T-cell (primary cell): ENCODE measurements at regions not wholly inside any gene's neighbourhood (a gene's known extent, or its start where the extent isn't known, plus 50 kb on each side); places are given as distances from the start of the nearest gene placed in this dataset.

Experiments
- ATAC-seq, 4 experiments: fragments of 200-7000 bp in 3 of 4; fragments of 150-1000 bp in 1 of 4; cut with Tn5 transposase; replicated peaks in 1 of 4; 1 replicate in 3 of 4; 2 replicates in 1 of 4; pipeline ENCODE4 v1.10.0; 2021; ENCODE audit warnings: moderate library complexity in 3 of 4, mild to moderate bottlenecking in 2 of 4, moderate number of reproducible peaks in 1 of 4
- CTCF ChIA-PET, 2 donors: fragments of 300-600 bp; sonication (Branson Sonifier 250); formaldehyde crosslinking; loops; one replicate each; lab custom pipeline; 2022; ENCODE audit warnings: antibody characterized with exemption in 2 of 2; lab: Charles Lee
- POLR2A ChIA-PET, 2 donors: fragments of 300-600 bp; sonication (Branson Sonifier 250); formaldehyde crosslinking; loops; one replicate each; lab custom pipeline; 2022; ENCODE audit warnings: antibody characterized with exemption in 2 of 2; lab: Charles Lee
- DNase-seq, 35 experiments: peaks; one replicate each; pipeline versions ENCODE4 v3.0.0 to v3.0.0-alpha.2; 2013 to 2023
- H3K27ac ChIP-seq: one replicate; pipeline ENCODE4 v1.5.1; 2013; ENCODE audit warnings: low read length
- H3K27me3 ChIP-seq, 2 experiments: replicated peaks in 1 of 2; 1 replicate in 1 of 2; 2 replicates in 1 of 2; pipeline versions ENCODE4 v1.6.1 to v1.7.0; 2013; ENCODE audit warnings: low read length in 1 of 2, mixed read lengths in 1 of 2; ENCODE audit not compliant: control insufficient read depth in 2 of 2, insufficient read depth in 2 of 2; ENCODE audit errors: extremely low read depth in 1 of 2
- H3K36me3 ChIP-seq, 2 donors: 1 replicate in 1 of 2; 2 replicates in 1 of 2; pipeline versions ENCODE4 v1.6.1 to v1.7.0; 2013; ENCODE audit warnings: low read length in 1 of 2; ENCODE audit not compliant: control insufficient read depth in 2 of 2, insufficient read depth in 1 of 2; ENCODE audit errors: extremely low read depth in 1 of 2
- H3K4me1 ChIP-seq, 2 experiments: 1 replicate in 1 of 2; 2 replicates in 1 of 2; pipeline versions ENCODE4 v1.6.1 to v1.7.0; 2013; ENCODE audit warnings: low read length in 2 of 2, mixed read lengths in 1 of 2; ENCODE audit not compliant: insufficient read depth in 2 of 2, control insufficient read depth in 1 of 2; ENCODE audit errors: extremely low read depth in 1 of 2
- H3K4me3 ChIP-seq, 2 donors: 1 replicate in 1 of 2; 2 replicates in 1 of 2; pipeline versions ENCODE4 v1.5.1 to v1.7.0; 2013; ENCODE audit warnings: mild to moderate bottlenecking in 2 of 2, low read length in 1 of 2, moderate library complexity in 1 of 2; ENCODE audit not compliant: control insufficient read depth in 1 of 2; ENCODE audit errors: extremely low read depth in 1 of 2
- H3K9me3 ChIP-seq: 2 replicates; pipeline ENCODE4 v1.7.0; 2013
- H3K27ac Mint-ChIP-seq, 2 donors: one replicate each; pipeline ENCODE4 v1.8.0; 2020 to 2021; ENCODE audit warnings: mild to moderate bottlenecking in 2 of 2, mixed read lengths in 2 of 2
- H3K27me3 Mint-ChIP-seq, 2 donors: one replicate each; pipeline ENCODE4 v1.8.0; 2021 to 2022; ENCODE audit warnings: mixed read lengths in 2 of 2
- H3K36me3 Mint-ChIP-seq: one replicate; pipeline ENCODE4 v1.8.0; 2021; ENCODE audit warnings: mixed read lengths
- H3K4me1 Mint-ChIP-seq, 3 donors: one replicate each; pipeline ENCODE4 v1.8.0; 2020 to 2022; ENCODE audit warnings: mixed read lengths in 3 of 3, mild to moderate bottlenecking in 1 of 3
- H3K4me3 Mint-ChIP-seq, 3 donors: one replicate each; pipeline ENCODE4 v1.8.0; 2020 to 2022; ENCODE audit warnings: mild to moderate bottlenecking in 3 of 3, mixed read lengths in 3 of 3, moderate library complexity in 3 of 3
- H3K9me3 Mint-ChIP-seq, 3 donors: one replicate each; pipeline ENCODE4 v1.8.0; 2020 to 2022; ENCODE audit warnings: mixed read lengths in 3 of 3
- WGBS: methylation state at CpG from one replicate; pipeline ENCODE4 v1.1.5; 2013; ENCODE audit warnings: missing lambda C conversion rate; ENCODE audit not compliant: insufficient coverage; 5-methylcytosine and 5-hydroxymethylcytosine counted together

DNA sequence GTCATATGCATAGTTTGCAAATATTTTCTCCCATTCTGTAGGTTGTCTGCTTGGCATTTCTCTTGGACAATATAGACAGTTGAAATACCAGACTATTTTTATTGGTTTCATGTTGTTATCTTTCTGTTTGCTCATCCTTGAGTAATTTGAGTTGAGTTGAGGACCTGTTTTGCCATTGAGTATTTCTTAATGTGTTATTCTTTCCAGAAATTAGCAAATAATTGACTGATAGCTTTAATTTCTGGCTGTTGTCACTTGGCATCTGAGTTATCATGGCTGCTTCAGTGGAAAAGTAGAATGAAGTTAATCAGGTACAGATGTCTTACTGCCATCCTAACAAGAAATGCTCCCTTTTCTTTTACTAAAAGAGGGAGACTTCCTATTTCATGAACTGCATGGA is 264.8 kb upstream of the DUSP10 start:
- ATAC-seq: no peak
- Mint-ChIP-seq H3K9me3 (no peaks in the 10 kb centered on the region), H3K4me3 (no peak overlapping the region), H3K36me3 (no peaks in the 10 kb centered on the region), H3K4me1 (peaks cover 0 to 4% (median 2%) of the 10 kb centered on the region in 3 donors), H3K27me3 (peaks cover 0 to 2% of the 10 kb centered on the region in 2 donors), H3K27ac (no peak overlapping the region)
- H3K4me1 ChIP-seq: no peaks in the 10 kb centered on the region
- H3K36me3 ChIP-seq: no peaks in the 10 kb centered on the region
- POLR2A ChIA-PET: no interaction called here
- no peak overlapping the region for H3K27ac ChIP-seq
- no peak overlapping the region for H3K4me3 ChIP-seq
- DNase-seq: no peak
- CTCF ChIA-PET: no interaction called here
- H3K9me3 ChIP-seq: no peaks in the 10 kb centered on the region
- H3K27me3 ChIP-seq: peaks cover 0 to 6% of the 10 kb centered on the region in 2 experiments

DNA sequence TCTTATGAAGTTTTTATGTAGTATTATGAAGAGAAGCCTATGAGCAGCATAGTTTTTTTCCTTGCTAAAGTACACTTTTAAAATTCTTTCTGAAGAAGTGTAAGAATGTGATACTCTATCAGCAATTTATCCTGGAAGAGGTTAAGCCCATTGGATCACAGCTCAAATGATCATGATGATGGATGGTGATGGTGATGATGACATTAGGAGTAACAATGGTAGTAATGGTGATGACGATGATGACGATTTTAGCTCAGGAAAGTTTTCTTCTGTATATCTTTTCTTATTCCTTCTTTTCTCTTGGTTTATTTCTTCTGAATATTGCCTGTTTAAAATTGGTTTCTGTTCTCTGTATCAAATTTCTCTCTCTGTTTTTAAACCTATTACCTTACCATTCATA is 262.9 kb upstream of the DUSP10 start:
- peaks cover 0 to 2% of the 10 kb centered on the region in 2 donors for H3K27me3 Mint-ChIP-seq
- H3K36me3 Mint-ChIP-seq: no peaks in the 10 kb centered on the region
- no peaks in the 10 kb centered on the region for H3K9me3 Mint-ChIP-seq
- no peak overlapping the region for H3K27ac Mint-ChIP-seq
- Histone ChIP-seq H3K36me3 (no peaks in the 10 kb centered on the region), H3K9me3 (no peaks in the 10 kb centered on the region), H3K4me1 (no peaks in the 10 kb centered on the region), H3K27ac (no peak overlapping the region), H3K4me3 (no peak overlapping the region), H3K27me3 (peaks cover 0 to 6% of the 10 kb centered on the region in 2 experiments)
- ChIA-PET CTCF (no interaction called here), POLR2A (no interaction called here)
- DNase-seq (no peak), ATAC-seq (no peak)
- no CpG with 5 or more reads among the region's 2 CpGs for WGBS
- no peak overlapping the region for H3K4me3 Mint-ChIP-seq
- peaks cover 0 to 4% (median 2%) of the 10 kb centered on the region in 3 donors for H3K4me1 Mint-ChIP-seq

DNA sequence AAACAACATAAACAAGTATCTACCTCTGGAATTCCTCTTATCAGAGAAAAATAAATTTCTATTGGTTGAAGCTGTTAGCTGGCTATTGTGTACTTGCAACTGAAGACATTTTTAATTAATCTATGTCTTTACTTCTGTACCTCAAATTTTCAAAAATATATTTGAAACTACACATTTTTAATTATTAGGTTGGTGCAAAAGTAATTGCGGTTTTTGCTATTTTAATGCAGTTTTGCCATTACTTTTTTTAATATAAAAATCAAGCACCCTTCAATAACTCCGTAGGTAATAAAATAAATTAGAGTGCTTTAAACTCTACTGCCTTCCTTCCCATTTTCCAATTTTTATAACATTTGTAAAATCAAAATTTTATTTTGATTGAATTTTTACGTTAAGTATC is 262.1 kb upstream of the DUSP10 start:
- H3K4me3 Mint-ChIP-seq: no peak overlapping the region
- CTCF ChIA-PET: no interaction called here
- H3K27me3 ChIP-seq: peaks cover 0 to 6% of the 10 kb centered on the region in 2 experiments
- WGBS: no CpG with 5 or more reads among the region's 3 CpGs
- H3K4me3 ChIP-seq: no peak overlapping the region
- peaks cover 0 to 2% of the 10 kb centered on the region in 2 donors for H3K27me3 Mint-ChIP-seq
- H3K27ac Mint-ChIP-seq: no peak overlapping the region
- no peak overlapping the region for H3K27ac ChIP-seq
- no peak for DNase-seq
- ATAC-seq: no peak
- POLR2A ChIA-PET: no interaction called here
- H3K4me1 ChIP-seq: no peaks in the 10 kb centered on the region
- H3K4me1 Mint-ChIP-seq: peaks cover 0 to 3% (median 2%) of the 10 kb centered on the region in 3 donors
- no peaks in the 10 kb centered on the region for H3K9me3 Mint-ChIP-seq
- no peaks in the 10 kb centered on the region for H3K36me3 Mint-ChIP-seq
- no peaks in the 10 kb centered on the region for H3K9me3 ChIP-seq
- no peaks in the 10 kb centered on the region for H3K36me3 ChIP-seq

DNA sequence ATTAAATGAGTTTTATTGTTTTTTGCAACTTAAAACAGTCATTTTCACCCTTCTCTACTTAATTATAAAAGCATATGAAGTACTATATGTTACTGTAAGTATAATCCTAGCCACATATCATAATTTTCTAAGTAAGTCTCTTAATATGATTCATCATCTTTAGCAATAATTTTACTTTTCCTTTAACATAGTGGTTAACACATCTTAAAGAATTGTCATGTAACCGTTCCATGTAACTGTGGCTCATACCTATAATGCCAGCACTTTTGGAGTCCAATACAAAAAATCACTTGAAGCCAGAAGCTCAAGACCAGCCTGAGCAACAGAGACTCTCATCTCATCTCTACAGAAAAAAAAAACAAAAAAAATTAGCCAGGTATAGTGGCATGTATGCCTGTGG is 260.6 kb upstream of the DUSP10 start:
- H3K27me3 ChIP-seq: peaks cover 0 to 5% of the 10 kb centered on the region in 2 experiments
- POLR2A ChIA-PET: no interaction called here
- no peaks in the 10 kb centered on the region for H3K9me3 ChIP-seq
- Mint-ChIP-seq H3K27ac (no peak overlapping the region), H3K27me3 (peaks cover 0 to 2% of the 10 kb centered on the region in 2 donors), H3K4me1 (no peaks in the 10 kb centered on the region), H3K4me3 (no peak overlapping the region), H3K9me3 (no peaks in the 10 kb centered on the region), H3K36me3 (no peaks in the 10 kb centered on the region)
- CTCF ChIA-PET: no interaction called here
- H3K36me3 ChIP-seq: no peaks in the 10 kb centered on the region
- no CpG with 5 or more reads among the region's 1 CpG for WGBS
- H3K4me1 ChIP-seq: no peaks in the 10 kb centered on the region
- no peak overlapping the region for H3K4me3 ChIP-seq
- no peak for DNase-seq
- no peak for ATAC-seq
- no peak overlapping the region for H3K27ac ChIP-seq

DNA sequence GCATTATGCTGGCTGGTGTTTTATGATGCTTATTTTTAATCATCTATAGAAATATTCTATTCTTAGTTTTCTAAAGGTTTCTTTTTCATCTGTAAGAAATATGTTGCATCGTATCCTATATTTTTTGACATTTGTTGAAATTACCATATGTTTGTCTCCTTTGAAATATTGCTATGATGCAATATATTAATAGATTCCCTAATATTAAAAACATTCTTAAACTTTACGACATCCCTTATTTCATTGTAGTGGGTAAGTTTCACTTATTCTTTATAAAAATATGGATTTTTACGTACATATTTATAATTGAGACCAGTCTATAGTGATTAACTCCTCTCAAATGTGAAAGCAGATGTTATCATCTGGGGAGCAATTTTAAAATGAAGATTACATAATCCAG is 258.2 kb upstream of the DUSP10 start:
- ChIA-PET CTCF (no interaction called here), POLR2A (no interaction called here)
- H3K27me3 Mint-ChIP-seq: peaks cover 0 to 2% of the 10 kb centered on the region in 2 donors
- ATAC-seq (no peak), DNase-seq (no peak)
- H3K27ac Mint-ChIP-seq: no peak overlapping the region
- H3K9me3 Mint-ChIP-seq: no peaks in the 10 kb centered on the region
- Histone ChIP-seq H3K27ac (no peak overlapping the region), H3K4me1 (no peaks in the 10 kb centered on the region), H3K27me3 (no peaks in the 10 kb centered on the region), H3K36me3 (no peaks in the 10 kb centered on the region), H3K9me3 (no peaks in the 10 kb centered on the region), H3K4me3 (no peak overlapping the region)
- no peaks in the 10 kb centered on the region for H3K36me3 Mint-ChIP-seq
- no CpG with 5 or more reads among the region's 3 CpGs for WGBS
- H3K4me3 Mint-ChIP-seq: no peak overlapping the region
- H3K4me1 Mint-ChIP-seq: no peaks in the 10 kb centered on the region

DNA sequence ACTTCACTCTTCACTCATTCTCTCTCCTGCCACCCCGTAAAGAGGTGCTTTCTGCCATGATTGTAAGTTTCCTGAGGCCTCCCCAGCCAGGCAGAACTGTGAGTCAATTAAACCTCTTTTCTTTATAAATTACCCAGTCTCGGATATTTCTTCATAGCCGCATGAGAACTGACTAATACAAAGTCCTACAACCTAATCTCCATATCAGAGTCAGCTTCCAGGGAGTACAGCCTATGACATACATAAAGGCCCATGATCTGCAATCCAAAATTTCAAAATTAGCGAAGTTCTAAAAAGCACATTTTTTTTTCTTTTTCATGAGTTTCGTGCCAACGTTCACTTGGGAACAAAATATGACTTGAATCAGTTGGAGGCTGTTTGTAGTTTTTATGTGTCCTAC is 256.9 kb upstream of the DUSP10 start:
- Mint-ChIP-seq H3K36me3 (no peaks in the 10 kb centered on the region), H3K27me3 (no peaks in the 10 kb centered on the region), H3K4me1 (peaks cover 0 to 9% (median 4%) of the 10 kb centered on the region in 3 donors), H3K4me3 (no peak overlapping the region), H3K9me3 (no peaks in the 10 kb centered on the region), H3K27ac (no peak overlapping the region)
- peaks cover 0 to 4% of the 10 kb centered on the region in 2 experiments for H3K4me1 ChIP-seq
- ATAC-seq (no peak), DNase-seq (no peak)
- no peaks in the 10 kb centered on the region for H3K9me3 ChIP-seq
- H3K36me3 ChIP-seq: no peaks in the 10 kb centered on the region
- H3K4me3 ChIP-seq: no peak overlapping the region
- H3K27me3 ChIP-seq: no peaks in the 10 kb centered on the region
- WGBS: 89% methylated on average over 3 of the region's 6 CpGs
- ChIA-PET POLR2A (no interaction called here), CTCF (no interaction called here)
- H3K27ac ChIP-seq: no peak overlapping the region

DNA sequence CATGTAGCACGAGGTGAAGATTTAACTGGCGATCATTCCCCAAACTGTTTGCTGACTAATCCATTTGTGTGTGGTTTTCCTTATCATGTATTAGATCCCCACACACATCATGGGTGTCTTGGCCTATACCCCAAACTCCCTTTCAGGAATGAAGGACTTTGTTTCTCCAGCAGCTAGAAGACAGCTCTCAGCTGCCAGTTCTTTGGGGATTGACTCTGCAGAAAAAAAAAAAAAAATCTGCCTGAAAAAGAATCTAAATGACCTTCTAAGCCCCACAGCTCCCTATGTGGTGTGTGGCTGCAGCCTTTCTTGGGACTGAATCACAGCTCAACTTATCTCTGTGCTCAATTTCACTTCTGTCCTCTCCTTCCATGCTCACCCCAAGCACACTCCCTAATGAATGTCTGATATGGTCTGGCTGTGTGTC is 256.3 kb upstream of the DUSP10 start:
- Mint-ChIP-seq H3K9me3 (no peaks in the 10 kb centered on the region), H3K4me1 (peaks cover 0 to 13% (median 4%) of the 10 kb centered on the region in 3 donors), H3K36me3 (no peaks in the 10 kb centered on the region), H3K4me3 (no peak overlapping the region), H3K27ac (no peak overlapping the region), H3K27me3 (no peaks in the 10 kb centered on the region)
- Histone ChIP-seq H3K27ac (no peak overlapping the region), H3K4me1 (peaks cover 0 to 4% of the 10 kb centered on the region in 2 experiments), H3K4me3 (no peak overlapping the region), H3K27me3 (no peaks in the 10 kb centered on the region), H3K9me3 (no peaks in the 10 kb centered on the region), H3K36me3 (no peaks in the 10 kb centered on the region)
- ATAC-seq (no peak), DNase-seq (no peak)
- POLR2A ChIA-PET: no interaction called here
- no CpG with 5 or more reads among the region's 2 CpGs for WGBS
- CTCF ChIA-PET: interaction anchor here in 1 of 2 donors (0.6 to 0.7 kb wide), 2 partner anchors 273 to 457 kb away, joined by 3 read pairs; no protein-coding TSS in a partner anchor
